NCI-H226 (cell line): ENCODE measurements at regions not wholly inside any gene's neighbourhood (a gene's known extent, or its start where the extent isn't known, plus 50 kb on each side); places are given as distances from the start of the nearest gene placed in this dataset.
A peak's percentile ranks its signal among the peaks of the same experiment; 100 is the strongest.

Experiments
- DNase-seq: peaks from one replicate; pipeline ENCODE4 v3.0.0-alpha.2; 2015

GRCh38 chr5:6806668-6807067, 93.4 kb downstream of the TENT4A start:
- no peak for DNase-seq

- no peak for DNase-seq
Observed at GRCh38 chr5:6808462-6808861, 95.2 kb downstream of the TENT4A start.

- DNase-seq, result no peak
Observed at GRCh38 chr5:6810641-6811405, 97.6 kb downstream of the TENT4A start.

GRCh38 chr5:6812091-6812490, 98.9 kb downstream of the TENT4A start:
- DNase-seq, result no peak

GRCh38 chr5:6812800-6813731, 99.8 kb downstream of the TENT4A start:
- peak; percentile 71 for DNase-seq

GRCh38 chr5:6814816-6815215, 101.6 kb downstream of the TENT4A start:
- DNase-seq, result no peak

- no peak for DNase-seq
Observed at GRCh38 chr5:6818594-6819511, 105.6 kb downstream of the TENT4A start.

GRCh38 chr5:6819521-6819920, 106.3 kb downstream of the TENT4A start:
- DNase-seq, result no peak

- DNase-seq, result peak; percentile 16
Observed at GRCh38 chr5:6820851-6821479, 107.7 kb downstream of the TENT4A start.

GRCh38 chr5:6822068-6822467, 108.8 kb downstream of the TENT4A start:
- DNase-seq, result no peak

- DNase-seq, result no peak
Observed at GRCh38 chr5:6822556-6823343, 109.5 kb downstream of the TENT4A start.

GRCh38 chr5:6823996-6824395, 110.8 kb downstream of the TENT4A start:
- DNase-seq, result no peak

GRCh38 chr5:6825678-6826244, 112.5 kb downstream of the TENT4A start:
- DNase-seq, result no peak

GRCh38 chr5:6826756-6827155, 113.5 kb downstream of the TENT4A start:
- no peak for DNase-seq

GRCh38 chr5:6827526-6828219, 114.4 kb downstream of the TENT4A start:
- no peak for DNase-seq

- DNase-seq, result no peak
Observed at GRCh38 chr5:6829150-6829784, 116.0 kb downstream of the TENT4A start.

- no peak for DNase-seq
Observed at GRCh38 chr5:6830643-6831239, 117.5 kb downstream of the TENT4A start.

- DNase-seq, result no peak
Observed at GRCh38 chr5:6831678-6832671, 118.7 kb downstream of the TENT4A start.
